ENCODE measurements at regions not wholly inside any gene's neighbourhood (a gene's known extent, or its start where the extent isn't known, plus 50 kb on each side); places are given as distances from the start of the nearest gene placed in this dataset.
"Not testable (repeated sequence)": the region's sequence is repeated elsewhere in the genome, so short reads cannot be mapped to it uniquely, and the experiment has no call there.

DNA sequence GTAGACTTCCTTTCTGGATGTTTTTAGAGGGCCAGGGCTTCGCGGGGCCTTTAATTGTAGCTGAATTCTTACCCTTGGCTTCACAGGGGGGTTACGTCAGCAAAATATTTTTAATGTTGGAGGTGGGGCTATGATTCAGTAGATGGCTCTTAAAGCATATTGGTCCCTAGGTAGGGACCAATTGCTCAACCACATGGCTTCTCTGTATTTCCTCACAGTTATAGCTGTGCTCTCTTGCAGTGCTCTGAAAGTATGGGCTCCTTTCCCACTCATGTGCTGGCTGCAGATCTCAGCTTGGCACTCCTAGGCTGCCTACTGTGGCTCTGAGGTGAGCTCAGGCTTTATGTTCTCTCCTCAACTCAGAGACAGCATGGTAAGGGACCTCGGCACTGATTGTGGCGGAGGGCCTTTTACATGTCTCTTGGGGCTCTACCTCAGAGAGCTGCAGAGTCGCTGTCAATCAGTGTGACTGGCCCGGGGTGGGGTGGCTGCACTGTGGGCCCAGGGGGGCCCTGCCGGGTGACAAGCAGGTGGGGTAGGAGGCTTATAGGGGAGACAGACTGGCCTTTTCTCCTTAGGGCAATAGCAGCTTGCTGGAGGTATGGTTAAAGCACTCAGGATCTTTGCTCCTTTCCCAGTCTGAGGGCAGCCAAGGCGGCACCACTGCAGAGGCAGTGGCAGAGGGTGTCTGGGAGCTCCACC lies 318.0 kb downstream of the DOK5 start:
- no peak for DNase-seq

- no peak for DNase-seq
These were observed 317.3 kb downstream of the DOK5 start for GRCh38 chr20:54792688-54793087.

DNA sequence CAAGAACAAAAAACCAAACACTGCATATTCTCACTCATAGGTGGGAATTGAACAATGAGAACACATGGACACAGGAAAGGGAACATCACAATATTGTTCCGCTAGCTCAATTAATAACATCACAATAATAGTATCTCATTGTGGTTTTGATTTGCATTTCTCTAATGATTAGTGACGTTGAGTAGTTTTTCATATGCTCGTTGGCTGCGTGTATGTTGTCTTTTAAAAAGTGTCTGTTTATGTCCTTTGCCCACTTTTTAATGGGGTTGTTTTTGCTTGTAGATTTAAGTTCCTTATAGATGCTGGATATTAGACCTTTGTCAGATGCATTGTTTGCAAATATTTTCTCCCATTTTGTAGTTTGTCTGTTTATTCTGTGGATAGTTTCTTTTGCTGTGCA lies 312.9 kb downstream of the DOK5 start:
- DNase-seq = not testable (repeated sequence)

DNA sequence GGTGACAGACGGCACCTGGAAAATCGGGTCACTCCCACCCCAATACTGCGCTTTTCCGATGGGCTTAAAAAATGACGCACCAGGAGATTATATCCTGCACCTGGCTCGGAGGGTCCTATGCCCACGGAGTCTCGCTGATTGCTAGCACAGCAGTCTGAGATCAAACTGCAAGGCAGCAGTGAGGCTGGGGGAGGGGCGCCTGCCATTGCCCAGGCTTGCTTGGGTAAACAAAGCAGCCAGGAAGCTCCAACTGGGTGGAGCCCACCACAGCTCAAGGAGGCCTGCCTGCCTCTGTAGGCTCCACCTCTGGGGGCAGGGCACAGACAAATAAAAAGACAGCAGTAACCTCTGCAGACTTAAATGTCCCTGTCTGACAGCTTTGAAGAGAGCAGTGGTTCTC lies 307.4 kb downstream of the DOK5 start:
- DNase-seq = not testable (repeated sequence)

DNA sequence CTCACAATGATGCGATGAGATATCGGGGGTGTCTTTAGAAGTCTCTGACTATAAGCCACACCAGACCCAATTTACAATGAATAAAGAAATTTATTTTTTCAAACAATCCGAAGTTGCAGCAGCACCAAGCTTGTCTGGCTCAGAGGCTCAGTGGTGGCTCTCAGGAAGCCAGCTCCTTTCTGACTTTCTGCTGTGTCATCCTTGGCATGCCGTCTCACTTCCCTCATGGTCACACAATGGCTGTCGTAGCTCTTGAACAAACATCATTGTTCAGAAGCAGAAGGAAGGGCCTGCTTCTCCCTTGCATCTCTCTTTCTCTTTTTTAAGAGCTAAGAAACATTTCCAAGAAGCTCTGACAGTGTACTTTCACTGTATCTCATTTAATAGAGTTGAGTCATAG lies 299.0 kb downstream of the DOK5 start:
- no peak for DNase-seq

DNA sequence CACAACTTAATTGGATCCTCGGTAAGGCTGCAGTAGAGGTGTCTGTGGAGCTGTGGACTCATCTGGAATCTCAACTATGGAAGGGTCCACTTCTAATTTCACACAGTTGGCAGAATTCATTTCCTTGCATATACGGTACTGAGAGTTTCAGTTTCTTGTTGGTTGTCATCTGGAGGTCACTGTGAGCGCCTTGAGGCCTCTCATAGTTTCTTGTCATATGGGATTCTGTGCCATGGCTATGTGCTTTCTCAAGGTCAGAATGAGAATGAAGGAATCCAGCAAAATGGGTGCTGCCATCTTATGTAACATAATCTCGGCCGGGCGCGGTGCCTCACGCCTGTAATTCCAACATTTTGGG lies 298.2 kb downstream of the DOK5 start:
- no peak for DNase-seq

DNA sequence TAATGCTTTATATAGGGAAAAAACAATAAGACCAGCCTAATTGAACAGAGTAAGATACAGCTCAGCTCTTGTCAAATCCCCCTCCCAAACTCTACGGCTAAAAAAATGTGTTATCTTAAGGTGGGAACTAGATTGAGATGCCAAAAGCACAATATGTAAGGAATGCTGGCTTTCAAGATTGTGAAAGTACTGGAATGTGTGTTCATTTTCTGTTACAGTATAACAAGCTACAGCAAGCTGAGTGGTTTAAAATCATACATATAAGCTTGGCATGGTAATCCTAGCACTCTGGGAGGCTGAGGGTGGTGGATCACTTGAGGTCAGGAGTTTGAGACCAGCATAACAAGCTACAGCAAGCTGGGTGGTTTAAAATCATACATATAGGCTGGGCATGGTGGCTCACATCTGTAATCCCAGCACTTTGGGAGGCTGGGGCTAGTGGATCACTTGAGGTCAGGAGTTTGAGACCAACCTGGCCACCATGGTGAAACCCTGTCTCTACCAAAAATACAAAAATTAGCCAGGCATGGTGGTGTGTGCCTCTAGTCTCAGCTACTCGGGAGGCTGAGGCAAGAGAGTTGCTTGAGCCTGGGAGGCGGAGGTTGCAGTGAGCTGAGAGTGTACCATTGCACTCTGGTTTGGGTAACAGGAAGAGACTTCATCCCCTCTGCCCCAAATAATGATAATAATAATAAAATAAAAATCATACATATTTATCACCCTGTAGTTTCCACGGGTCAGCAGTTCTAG lies 297.7 kb downstream of the DOK5 start:
- DNase-seq = no peak

GRCh38 chr20:54766483-54766882 lies 291.1 kb downstream of the DOK5 start:
- DNase-seq = no peak

DNA sequence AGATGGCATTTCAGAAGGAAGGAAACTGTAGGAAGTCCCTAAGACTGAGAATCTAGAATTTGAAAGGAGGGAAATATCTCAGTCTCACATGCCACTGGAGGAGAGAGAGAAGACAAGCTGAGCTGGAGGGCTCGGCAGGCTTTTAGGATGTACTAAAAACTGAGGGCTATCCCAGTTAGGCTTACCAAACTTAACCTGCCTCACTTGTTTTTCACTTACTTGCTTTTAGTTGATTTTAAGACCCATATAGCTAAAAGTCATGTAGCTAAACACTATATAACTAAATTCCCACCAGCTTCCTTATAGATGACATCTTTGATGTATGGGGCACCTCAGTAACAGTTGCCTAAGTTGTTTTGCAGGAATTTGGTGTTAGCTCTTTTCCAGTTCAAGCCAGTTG lies 288.0 kb downstream of the DOK5 start:
- no peak for DNase-seq

DNA sequence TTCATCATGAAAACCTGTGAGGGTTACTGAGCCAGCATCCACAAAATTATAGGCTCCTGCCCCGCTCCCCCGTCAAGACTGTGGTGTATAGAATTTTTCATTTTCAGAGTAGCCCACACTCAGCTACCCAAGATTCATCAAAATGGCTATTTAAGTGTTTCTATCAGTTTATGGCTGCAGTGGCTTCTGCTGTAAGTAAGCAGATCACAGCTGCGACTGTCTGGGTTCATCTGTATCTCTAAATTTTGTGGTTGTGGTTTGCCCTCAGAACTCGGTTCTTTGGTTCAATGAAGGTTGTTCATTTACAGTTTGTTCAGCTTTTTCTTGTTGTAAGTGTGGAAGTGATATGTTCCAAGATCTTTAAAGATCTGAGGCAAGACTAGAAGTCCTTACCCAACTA lies 284.2 kb downstream of the DOK5 start:
- no peak for DNase-seq

GRCh38 chr20:54746796-54747195 lies 271.4 kb downstream of the DOK5 start:
- no peak for DNase-seq

DNA sequence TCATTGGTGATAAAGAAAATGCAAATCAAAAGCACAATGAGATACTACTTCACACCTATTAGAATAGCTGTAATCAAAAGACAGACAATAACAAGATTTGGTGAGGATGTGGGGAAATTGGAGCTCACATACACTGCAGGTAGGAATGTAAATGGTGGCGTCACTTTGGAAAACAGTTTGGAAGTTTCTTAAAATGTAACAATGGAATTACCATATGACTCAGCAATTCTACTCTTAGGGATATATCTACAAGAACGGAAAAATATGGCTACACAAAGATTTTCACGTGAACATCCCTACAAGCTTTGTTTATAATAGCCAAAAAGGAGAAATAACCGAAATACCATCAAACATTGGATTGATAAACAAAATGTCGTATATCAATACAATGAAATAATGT lies 270.4 kb downstream of the DOK5 start:
- DNase-seq = no peak

GRCh38 chr20:54744097-54744496 lies 268.7 kb downstream of the DOK5 start:
- DNase-seq = no peak

GRCh38 chr20:54742193-54742592 lies 266.8 kb downstream of the DOK5 start:
- no peak for DNase-seq

DNA sequence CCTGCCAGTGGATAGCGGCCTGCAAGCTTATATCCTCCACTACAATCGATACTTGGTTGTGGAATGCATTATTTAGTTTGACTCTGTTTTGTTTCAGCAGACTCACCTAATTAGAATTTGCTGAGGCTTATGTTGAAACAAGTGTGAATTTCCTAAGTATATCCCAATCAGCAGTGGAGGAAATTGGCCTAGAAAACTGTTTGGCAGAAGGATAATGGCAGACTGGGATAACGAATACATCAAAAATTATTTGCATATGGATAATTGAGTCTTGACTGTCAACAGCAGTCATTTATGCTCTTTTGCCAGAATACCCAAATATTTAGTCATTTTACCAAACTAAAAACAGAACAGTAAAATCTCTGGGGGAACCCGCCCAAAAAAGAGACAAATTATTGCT lies 261.0 kb downstream of the DOK5 start:
- DNase-seq = no peak

DNA sequence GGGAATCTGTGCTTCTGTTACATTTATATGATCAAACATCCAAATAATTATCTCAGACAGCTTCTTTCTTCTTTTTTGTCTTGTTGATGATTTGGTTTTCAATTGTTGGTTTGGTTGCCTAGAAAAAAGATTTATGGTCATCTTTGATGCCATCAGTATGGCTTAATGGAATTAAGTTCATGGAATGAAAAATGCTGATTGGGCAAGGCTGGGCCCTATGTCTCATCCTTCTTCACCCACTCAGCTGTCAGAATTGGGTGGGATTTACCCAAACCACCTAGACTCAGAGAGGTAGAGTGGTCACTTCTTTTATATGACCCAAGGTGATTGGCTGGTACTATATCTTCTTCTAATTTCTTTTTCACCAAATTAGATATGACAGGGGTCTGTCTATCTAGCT lies 258.3 kb downstream of the DOK5 start:
- no peak for DNase-seq

DNA sequence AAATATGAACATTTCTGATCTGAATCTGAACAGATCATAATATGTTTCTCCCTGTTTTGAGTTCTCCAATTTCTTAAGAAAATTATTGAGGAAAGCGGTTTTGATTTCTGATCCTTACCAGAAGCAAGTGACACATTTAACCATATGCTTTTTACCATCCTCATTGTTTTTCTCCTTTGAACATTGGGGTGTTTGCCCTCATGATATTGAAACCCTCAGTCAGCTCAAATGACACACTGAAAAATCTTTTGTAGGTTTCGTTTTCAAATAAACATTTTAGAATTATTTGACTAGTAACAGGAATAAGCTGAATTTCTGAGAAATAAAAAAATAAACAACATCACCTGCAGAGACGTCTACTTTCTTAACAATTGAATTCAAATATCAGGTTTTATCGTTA lies 252.1 kb downstream of the DOK5 start:
- DNase-seq = no peak

- no peak for DNase-seq
These were observed 251.4 kb downstream of the DOK5 start for GRCh38 chr20:54726687-54727300.

DNA sequence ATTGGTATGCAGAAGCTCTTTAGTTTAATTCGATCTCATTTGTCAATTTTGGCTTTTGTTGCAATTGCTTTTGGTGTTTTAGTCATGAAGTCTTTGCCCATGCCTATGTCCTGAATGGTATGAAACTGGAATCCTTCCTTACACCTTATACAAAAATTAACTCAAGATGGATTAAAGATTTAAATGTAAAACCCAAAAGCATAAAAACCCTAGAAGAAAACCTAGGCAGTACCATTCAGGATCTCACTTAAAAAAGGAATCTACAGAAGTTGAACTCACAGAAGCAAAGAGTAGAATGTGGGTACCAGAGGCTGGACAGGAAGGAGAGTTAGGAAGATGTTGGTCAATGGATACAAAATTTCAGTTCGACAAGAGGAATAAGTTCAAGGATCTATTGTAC lies 249.9 kb downstream of the DOK5 start:
- not testable (repeated sequence) for DNase-seq

DNA sequence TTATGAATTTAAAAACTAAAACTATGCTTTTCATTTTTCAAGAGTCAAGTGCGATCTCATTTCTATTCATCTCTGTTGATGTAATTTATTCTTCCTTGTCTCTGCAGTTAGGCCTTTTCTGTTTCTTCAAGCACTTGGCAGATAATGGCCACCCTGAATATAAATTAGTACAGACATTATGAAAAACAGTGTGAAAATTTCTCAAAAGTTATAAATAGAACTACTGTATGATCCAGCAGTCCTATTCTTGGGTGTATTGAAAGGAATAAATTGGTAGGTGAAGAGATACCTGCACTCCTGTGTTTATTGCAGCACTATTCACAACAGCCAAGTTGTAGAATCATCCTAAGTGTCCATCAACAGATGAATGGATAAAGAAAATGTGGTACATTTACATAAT lies 248.3 kb downstream of the DOK5 start:
- no peak for DNase-seq

- no peak for DNase-seq
These were observed 242.6 kb downstream of the DOK5 start for GRCh38 chr20:54717983-54718382.

GRCh38 chr20:54716790-54717189 lies 241.4 kb downstream of the DOK5 start:
- no peak for DNase-seq

DNA sequence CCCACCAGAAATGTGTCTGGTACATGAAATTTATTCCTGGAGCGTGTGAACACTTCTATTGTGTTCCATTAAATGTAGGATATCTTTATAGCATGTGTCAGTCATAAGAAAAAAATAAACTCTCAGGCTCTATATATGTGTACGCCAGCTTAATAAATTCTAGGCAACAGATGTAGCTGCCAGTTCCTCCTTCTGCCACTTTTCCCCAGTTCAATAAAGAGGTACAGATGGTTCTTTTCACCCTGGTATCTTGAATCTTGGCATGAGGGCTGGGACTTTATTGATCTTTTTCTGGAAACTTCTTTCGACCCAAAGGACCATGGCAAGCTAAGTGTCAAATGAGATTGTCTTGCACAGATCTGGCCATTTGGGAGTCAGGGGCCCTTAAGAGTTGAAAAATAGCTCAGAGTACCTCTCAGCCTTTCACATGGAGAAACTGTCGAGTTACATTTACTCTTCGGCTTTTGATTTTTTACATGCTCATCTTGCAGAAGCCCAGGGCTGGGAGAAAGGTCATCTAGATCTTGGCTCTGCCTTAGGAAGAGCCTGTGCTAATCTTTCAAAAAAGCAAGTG lies 240.9 kb downstream of the DOK5 start:
- DNase-seq = no peak

DNA sequence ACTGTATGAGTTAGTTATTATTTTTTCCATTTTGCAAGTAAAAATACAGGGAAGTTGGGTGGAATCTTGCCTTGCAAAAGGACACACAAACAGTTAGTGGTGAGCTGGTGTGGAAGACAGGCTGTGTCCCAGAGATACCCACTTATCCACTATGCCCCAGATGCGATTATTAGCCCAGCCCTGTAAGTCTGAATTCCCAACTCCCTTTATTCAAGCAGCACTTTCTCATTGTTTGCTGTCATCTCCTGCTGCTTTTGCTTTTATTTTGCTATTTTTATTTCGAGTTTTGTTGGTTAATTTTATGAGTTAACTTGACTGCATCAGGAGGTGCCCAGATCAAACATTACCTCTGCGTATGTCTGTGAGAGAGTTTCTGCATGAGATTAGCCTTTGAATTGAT lies 239.4 kb downstream of the DOK5 start:
- DNase-seq = no peak

Measured in COR-L47 (cell line).